ENCODE measurements at regions not wholly inside any gene's neighbourhood (a gene's known extent, or its start where the extent isn't known, plus 50 kb on each side); places are given as distances from the start of the nearest gene placed in this dataset.
"Not testable (repeated sequence)": the region's sequence is repeated elsewhere in the genome, so short reads cannot be mapped to it uniquely, and the experiment has no call there.

GRCh38 chr14:98931126-98931525 lies 340.9 kb downstream of the BCL11B start:
- TF ChIP-seq, protein P1, sequence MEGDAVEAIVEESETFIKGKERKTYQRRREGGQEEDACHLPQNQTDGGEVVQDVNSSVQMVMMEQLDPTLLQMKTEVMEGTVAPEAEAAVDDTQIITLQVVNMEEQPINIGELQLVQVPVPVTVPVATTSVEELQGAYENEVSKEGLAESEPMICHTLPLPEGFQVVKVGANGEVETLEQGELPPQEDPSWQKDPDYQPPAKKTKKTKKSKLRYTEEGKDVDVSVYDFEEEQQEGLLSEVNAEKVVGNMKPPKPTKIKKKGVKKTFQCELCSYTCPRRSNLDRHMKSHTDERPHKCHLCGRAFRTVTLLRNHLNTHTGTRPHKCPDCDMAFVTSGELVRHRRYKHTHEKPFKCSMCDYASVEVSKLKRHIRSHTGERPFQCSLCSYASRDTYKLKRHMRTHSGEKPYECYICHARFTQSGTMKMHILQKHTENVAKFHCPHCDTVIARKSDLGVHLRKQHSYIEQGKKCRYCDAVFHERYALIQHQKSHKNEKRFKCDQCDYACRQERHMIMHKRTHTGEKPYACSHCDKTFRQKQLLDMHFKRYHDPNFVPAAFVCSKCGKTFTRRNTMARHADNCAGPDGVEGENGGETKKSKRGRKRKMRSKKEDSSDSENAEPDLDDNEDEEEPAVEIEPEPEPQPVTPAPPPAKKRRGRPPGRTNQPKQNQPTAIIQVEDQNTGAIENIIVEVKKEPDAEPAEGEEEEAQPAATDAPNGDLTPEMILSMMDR (conservative IDR thresholded peaks at IDR 0.05; ENCODE audit: low read depth, low read length): no peak
- no peak for DNase-seq (ENCODE audit: low read depth)
- H3K4me3 ChIP-seq (ENCODE audit: low read depth, low read length): no peak overlapping the region

DNA sequence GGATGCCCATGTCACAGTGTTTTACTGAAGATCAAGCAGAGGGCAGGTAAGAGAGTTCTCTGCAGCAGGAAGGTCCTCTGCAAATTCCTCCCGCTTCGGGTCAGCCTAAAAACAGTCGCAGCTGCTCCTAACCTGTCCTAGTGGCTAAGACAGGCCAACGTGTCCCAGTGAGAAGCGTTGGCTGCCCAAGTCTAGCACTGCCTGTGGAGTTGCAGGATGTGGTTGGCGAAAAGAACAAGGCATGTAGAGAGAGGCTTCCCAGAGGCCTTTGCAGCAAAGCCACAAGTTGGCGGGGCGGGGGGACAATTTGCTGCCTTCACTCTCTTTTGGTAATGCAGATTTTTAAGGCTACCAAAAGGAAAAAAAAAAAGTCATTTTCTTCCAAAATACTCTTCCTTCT lies 340.1 kb downstream of the BCL11B start:
- H3K4me3 ChIP-seq (ENCODE audit: low read depth, low read length): no peak overlapping the region
- TF ChIP-seq, protein P1 (conservative IDR thresholded peaks at IDR 0.05; ENCODE audit: low read depth, low read length): no peak
- DNase-seq (ENCODE audit: low read depth): no peak

DNA sequence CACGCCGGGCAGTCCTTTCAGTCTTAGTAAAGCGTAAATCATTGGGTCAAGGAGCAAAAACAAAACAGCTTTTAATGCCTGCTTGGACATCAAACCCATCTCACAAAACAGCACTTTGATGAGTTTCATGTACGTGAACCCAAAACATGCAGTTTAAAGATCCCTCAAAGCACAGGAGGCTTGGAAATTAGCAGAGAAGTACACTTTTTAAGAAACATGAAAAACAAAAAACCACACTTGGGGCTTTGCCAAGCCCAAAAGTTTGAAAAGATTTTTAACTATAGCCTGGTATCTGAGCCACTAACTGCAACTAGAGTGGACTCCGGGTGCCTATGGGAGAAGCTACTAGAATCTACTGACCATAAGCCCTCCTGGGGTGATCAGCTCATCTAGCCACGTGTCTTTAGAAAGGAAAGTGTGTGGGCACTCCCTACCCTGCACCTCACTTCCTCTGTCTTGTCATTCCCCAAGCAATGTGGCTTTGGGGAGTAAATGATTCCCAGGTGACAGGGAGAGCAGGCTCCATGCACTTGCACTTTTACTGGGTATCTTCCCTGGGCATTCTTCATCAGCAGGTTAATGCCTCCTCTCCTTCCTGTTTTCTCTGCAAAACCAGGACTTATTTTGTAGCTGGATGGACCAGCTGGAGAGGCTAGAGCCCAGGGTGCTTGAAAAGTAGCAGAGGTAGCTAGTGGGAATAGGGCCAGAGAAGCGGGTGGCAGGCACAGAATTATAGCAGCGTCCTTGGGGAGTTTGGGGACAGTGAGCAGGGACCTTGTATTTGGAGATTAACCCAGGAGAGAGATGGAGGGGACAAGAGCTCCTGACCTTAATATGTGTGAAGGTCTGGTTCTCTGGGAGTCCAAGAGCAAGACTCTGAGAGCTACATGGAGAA lies 339.3 kb downstream of the BCL11B start:
- no peak overlapping the region for H3K4me3 ChIP-seq (ENCODE audit: low read depth, low read length)
- no peak for DNase-seq (ENCODE audit: low read depth)
- TF ChIP-seq, protein P1 (conservative IDR thresholded peaks at IDR 0.05; ENCODE audit: low read depth, low read length): no peak

- DNase-seq (ENCODE audit: low read depth); H3K4me3 ChIP-seq (ENCODE audit: low read depth, low read length): not testable (repeated sequence)
Observed at GRCh38 chr14:98934569-98934968, 337.4 kb downstream of the BCL11B start.

- no peak for DNase-seq (ENCODE audit: low read depth)
- no peak overlapping the region for H3K4me3 ChIP-seq (ENCODE audit: low read depth, low read length)
- TF ChIP-seq, protein P1 (conservative IDR thresholded peaks at IDR 0.05; ENCODE audit: low read depth, low read length): no peak
Observed at GRCh38 chr14:98935921-98936320, 336.1 kb downstream of the BCL11B start.

DNA sequence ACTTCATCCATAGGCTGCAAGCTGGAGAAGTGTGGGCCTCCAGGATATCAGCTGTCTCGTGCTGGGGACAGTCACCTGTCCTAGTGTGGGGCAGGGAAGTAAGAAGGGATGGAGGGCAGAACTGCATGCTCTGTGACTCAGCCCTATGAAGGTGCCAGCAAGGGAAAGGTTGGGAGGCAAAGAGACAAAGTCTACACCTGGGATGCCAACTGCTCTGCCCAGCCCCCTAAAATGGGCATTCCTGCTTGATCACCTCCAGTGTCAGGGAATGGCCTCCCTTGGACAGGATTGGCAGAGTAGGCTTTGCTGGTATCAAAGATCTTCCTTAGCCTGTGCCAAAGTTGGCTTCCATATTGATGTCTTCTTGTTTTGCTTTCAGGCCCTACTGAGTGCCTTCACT lies 335.0 kb downstream of the BCL11B start:
- TF ChIP-seq, protein P1 (conservative IDR thresholded peaks at IDR 0.05; ENCODE audit: low read depth, low read length): no peak
- no peak overlapping the region for H3K4me3 ChIP-seq (ENCODE audit: low read depth, low read length)
- DNase-seq (ENCODE audit: low read depth): no peak

DNA sequence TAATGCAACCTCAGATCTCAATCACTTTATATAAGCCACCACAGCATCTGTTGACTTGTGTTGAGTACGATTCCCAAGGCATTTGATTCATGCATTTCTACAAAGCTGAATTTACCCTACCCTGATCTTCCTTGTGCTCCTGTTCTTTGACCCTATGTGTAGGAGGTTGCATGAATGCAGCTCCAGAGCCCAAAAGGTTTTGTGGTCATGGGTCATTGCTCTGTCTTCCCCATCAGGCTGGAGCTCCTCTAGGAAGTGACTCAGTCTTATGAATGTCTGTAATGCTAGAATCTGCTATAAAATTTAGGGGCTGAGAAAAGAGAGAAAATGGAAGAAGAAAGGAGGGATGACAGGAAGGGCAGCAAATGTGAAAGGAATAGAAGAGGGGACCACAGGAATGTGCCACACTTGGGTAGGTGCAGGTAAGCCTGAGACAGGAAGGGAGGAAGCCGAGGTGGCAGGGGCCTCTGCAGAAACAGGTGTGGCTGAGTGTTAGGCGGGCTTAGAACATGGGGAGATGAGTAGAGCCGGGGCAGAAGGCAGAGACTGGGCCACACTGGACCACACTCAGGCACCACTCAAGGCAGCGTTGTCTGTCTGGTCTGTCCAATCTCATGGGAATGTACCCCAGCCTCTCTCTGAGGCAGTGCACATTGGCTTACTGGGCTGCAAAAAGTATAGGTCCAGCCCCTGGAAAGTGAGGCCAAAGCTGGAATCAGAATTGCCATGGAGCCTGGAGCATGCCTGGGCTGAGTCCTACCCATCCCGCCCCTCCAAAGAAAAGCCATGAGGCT lies 334.1 kb downstream of the BCL11B start:
- no peak for DNase-seq (ENCODE audit: low read depth)

More for the DNA sequence above, 334.1 kb downstream of the BCL11B start:
- no peak overlapping the region for H3K4me3 ChIP-seq (ENCODE audit: low read depth, low read length)
- TF ChIP-seq, protein P1 (conservative IDR thresholded peaks at IDR 0.05; ENCODE audit: low read depth, low read length): no peak

All from epithelial cell of proximal tubule (primary cell).